GM12878 (cell line): ENCODE measurements at regions not wholly inside any gene's neighbourhood (a gene's known extent, or its start where the extent isn't known, plus 50 kb on each side); places are given as distances from the start of the nearest gene placed in this dataset.

Experiments
- ATAC-seq: fragments of 200-7000 bp; cut with Tn5 transposase; 3 replicates; pipeline ENCODE4 v1.9.1; 2020; ENCODE audit warnings: mild to moderate bottlenecking, moderate library complexity
- BruUV-seq: library from RNA; stranded (reverse); fragments of 400-500 nt; replicated peaks from 2 replicates; lab custom pipeline; 2021; lab: Mats Ljungman, UMichigan
- CTCF ChIA-PET: fragments of 300-600 bp; sonication (Branson Sonifier 250); formaldehyde crosslinking; extraction: SDS; loops from one replicate; lab custom pipeline; 2021; ENCODE audit warnings: inconsistent platforms; lab: Yijun Ruan, JAX
- POLR2A ChIA-PET: fragments of 350-600 bp; formaldehyde crosslinking; extraction: SDS; loops from one replicate; lab custom pipeline; 2021; ENCODE audit warnings: inconsistent platforms; lab: Charles Lee
- RAD21 ChIA-PET: fragments of 300-600 bp; sonication (Branson Sonifier 250); formaldehyde crosslinking; loops from one replicate; lab custom pipeline; 2023; ENCODE audit warnings: antibody characterized with exemption; ENCODE audit not compliant: unreplicated experiment; lab: Charles Lee
- SMC1A ChIA-PET: fragments of 300-600 bp; sonication (Branson Sonifier 250); formaldehyde crosslinking; loops from one replicate; lab custom pipeline; 2023; ENCODE audit not compliant: unreplicated experiment, uncharacterized antibody; lab: Charles Lee
- DNase-seq: peaks from one replicate; pipeline ENCODE4 v3.0.0-alpha.2; 2011; ENCODE audit warnings: low read depth, low spot score
- FAIRE-seq: peaks from 3 replicates; lab custom pipeline; 2011; peaks lifted over from hg19 to GRCh38; lab: Jason Lieb, UNC
- H2AFZ ChIP-seq: 2 replicates; pipeline ENCODE4 v1.6.0; 2011; ENCODE audit warnings: low read depth, low read length, control low read depth; ENCODE audit not compliant: control insufficient read depth
- H3K27ac ChIP-seq: 2 replicates; pipeline ENCODE4 v1.5.1; 2011; ENCODE audit warnings: control low read depth; ENCODE audit not compliant: control insufficient read depth, insufficient read depth
- H3K27me3 ChIP-seq, 2 experiments: replicated peaks in 1 of 2; 2 replicates each; pipeline versions ENCODE4 v1.6.0 to v1.6.1; 2011; ENCODE audit warnings: low read length in 1 of 2; ENCODE audit not compliant: control insufficient read depth in 2 of 2, insufficient read depth in 2 of 2
- H3K36me3 ChIP-seq, 2 experiments: 2 replicates each; pipeline ENCODE4 v1.5.1; 2011; ENCODE audit warnings: low read length in 1 of 2; ENCODE audit not compliant: control insufficient read depth in 2 of 2, insufficient read depth in 2 of 2
- H3K4me1 ChIP-seq: 2 replicates; pipeline ENCODE4 v1.6.1; 2011; ENCODE audit warnings: mild to moderate bottlenecking, low read length, moderate library complexity, mixed read lengths; ENCODE audit not compliant: control insufficient read depth, insufficient read depth
- H3K4me2 ChIP-seq: 2 replicates; pipeline ENCODE4 v1.6.0; 2011; ENCODE audit warnings: control low read depth; ENCODE audit not compliant: control insufficient read depth, insufficient read depth
- H3K4me3 ChIP-seq: fragments of 200-600 bp; sonication (generic); 2 replicates; pipeline ENCODE4 v1.5.1; 2016
- H3K79me2 ChIP-seq: 2 replicates; pipeline ENCODE4 v1.6.0; 2011; ENCODE audit warnings: low read length; ENCODE audit not compliant: control insufficient read depth, insufficient read depth
- H3K9ac ChIP-seq: 2 replicates; pipeline ENCODE4 v1.8.0; 2011; ENCODE audit warnings: low read length, control low read depth, mixed read lengths; ENCODE audit not compliant: control insufficient read depth, insufficient read depth
- H3K9me3 ChIP-seq: replicated peaks from 3 replicates; pipeline ENCODE4 v1.5.1; 2011; ENCODE audit warnings: mild to moderate bottlenecking, low read length; ENCODE audit not compliant: control insufficient read depth, insufficient read depth
- H4K20me1 ChIP-seq: 2 replicates; pipeline ENCODE4 v1.6.0; 2011; ENCODE audit not compliant: control insufficient read depth, insufficient read depth
- ASH2L ChIP-seq: fragments of 300-600, 200-600 bp; sonication (generic); IDR thresholded peaks from 2 replicates; pipeline ENCODE4 v1.6.1; 2017; ENCODE audit warnings: low read depth, mild to moderate bottlenecking, borderline replicate concordance
- CBFB ChIP-seq: IDR thresholded peaks from 2 replicates; pipeline ENCODE4 v1.6.1; 2016; ENCODE audit warnings: antibody characterized with exemption, low read depth
- HCFC1 ChIP-seq: fragments of 150-350 bp; IDR thresholded peaks from 2 replicates; pipeline ENCODE4 v1.6.1; 2014; ENCODE audit warnings: low read length
- HDAC6 ChIP-seq: fragments of 200-600 bp; sonication (generic); IDR thresholded peaks from one replicate; pipeline ENCODE4 v1.8.0; 2017; ENCODE audit warnings: antibody characterized with exemption; ENCODE audit not compliant: unreplicated experiment
- JUND ChIP-seq: IDR thresholded peaks from 2 replicates; pipeline ENCODE4 v1.6.1; 2012; ENCODE audit warnings: low read depth, mild to moderate bottlenecking, low read length, improper control_type of control experiment, moderate library complexity
- MTA3 ChIP-seq: IDR thresholded peaks from 2 replicates; pipeline ENCODE4 v1.6.1; 2012; ENCODE audit warnings: low read length, inconsistent platforms, borderline replicate concordance
- NR2F1 ChIP-seq: fragments of 450-650 bp; conservative IDR thresholded peaks from 2 replicates; pipeline ENCODE4 v1.6.1; 2017; ENCODE audit warnings: mild to moderate bottlenecking
- RBBP5 ChIP-seq: fragments of 200-600 bp; sonication (generic); conservative IDR thresholded peaks from 2 replicates; pipeline ENCODE4 v1.6.1; 2016
- SIN3A ChIP-seq: IDR thresholded peaks from 2 replicates; pipeline ENCODE4 v1.6.1; 2012; ENCODE audit warnings: low read depth, low read length, improper control_type of control experiment
- SMAD1 ChIP-seq: fragments of 450-650 bp; IDR thresholded peaks from 2 replicates; pipeline ENCODE4 v1.6.1; 2018; ENCODE audit warnings: mild to moderate bottlenecking, low read depth; ENCODE audit not compliant: partially characterized antibody
- SRF ChIP-seq, 2 experiments: IDR thresholded peaks; 2 replicates each; pipeline ENCODE4 v1.6.1; 2011; ENCODE audit warnings: low read depth in 2 of 2, low read length in 2 of 2, mild to moderate bottlenecking in 1 of 2, moderate library complexity in 1 of 2
- STAT3 ChIP-seq: IDR thresholded peaks from 2 replicates; pipeline ENCODE4 v1.6.1; 2011; ENCODE audit warnings: low read depth, low read length, improper control_type of control experiment
- WRNIP1 ChIP-seq: IDR thresholded peaks from 2 replicates; pipeline ENCODE4 v1.6.1; 2011; ENCODE audit warnings: low read depth, low read length, improper control_type of control experiment, borderline replicate concordance
- YBX1 ChIP-seq: fragments of 450-650 bp; IDR thresholded peaks from 2 replicates; pipeline ENCODE4 v1.6.1; 2016; ENCODE audit warnings: antibody characterized with exemption
- ZBED1 ChIP-seq: IDR thresholded peaks from 2 replicates; pipeline ENCODE4 v1.6.1; 2016; ENCODE audit warnings: borderline replicate concordance
- WGBS: methylation state at CpG from one replicate; pipeline ENCODE4 v1.1.6; 2016; ENCODE audit warnings: low lambda C conversion rate; ENCODE audit not compliant: insufficient replicate concordance, insufficient coverage; ENCODE audit errors: missing lambda C conversion rate; 5-methylcytosine and 5-hydroxymethylcytosine counted together
- in situ Hi-C: fragments of 300-500 bp; cut with MboI; formaldehyde crosslinking; loops from 9 replicates; pipeline ENCODE4 v1.14.3; 2018; ENCODE audit warnings: mixed read lengths
- intact Hi-C: fragments of 100-400 bp; cut with micrococcal nuclease; formaldehyde crosslinking; loops from one replicate; pipeline ENCODE4 v1.14.2; 2022; ENCODE audit not compliant: unreplicated experiment
- TF ChIP-seq, protein P1 (sequence below): fragments of 450-650 bp; IDR thresholded peaks from 2 replicates; pipeline ENCODE4 v1.6.1; 2014; ENCODE audit warnings: mild to moderate bottlenecking
- TF ChIP-seq, protein P2 (sequence below): IDR thresholded peaks from 2 replicates; pipeline ENCODE4 v1.6.1; 2012; ENCODE audit warnings: improper control_type of control experiment, low read depth, low read length; ENCODE audit not compliant: insufficient replicate concordance
- TF ChIP-seq, protein P3 (sequence below): IDR thresholded peaks from 2 replicates; pipeline ENCODE4 v1.6.1; 2012; ENCODE audit warnings: low read depth, low read length, improper control_type of control experiment

DNA sequence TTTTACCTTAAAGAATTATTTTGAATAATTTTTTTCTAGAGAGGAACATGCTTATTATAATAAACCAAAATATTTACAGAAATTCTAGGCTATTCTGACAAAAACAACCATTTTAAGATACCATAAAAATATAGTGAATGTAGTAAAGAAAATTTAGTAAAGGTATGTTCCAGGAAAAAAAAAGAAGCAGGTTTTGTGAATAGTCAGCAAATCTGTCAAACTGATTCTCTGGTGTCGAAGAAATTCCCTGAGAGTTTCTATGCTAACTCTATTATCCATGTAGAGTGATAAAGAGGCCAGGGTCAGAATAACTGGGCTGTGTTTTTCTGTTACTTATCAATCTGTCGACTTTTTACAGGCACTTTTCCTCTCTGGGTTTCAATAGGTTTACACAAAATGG lies 459.2 kb downstream of the KIF4B start (continued):
- no peak for TF ChIP-seq MTA3
- no peak for TF ChIP-seq RBBP5
- no peak for TF ChIP-seq SRF (IDR thresholded peaks at IDR 0.05; ENCODE audit: low read depth in 2 of 2, low read length in 2 of 2)

DNA sequence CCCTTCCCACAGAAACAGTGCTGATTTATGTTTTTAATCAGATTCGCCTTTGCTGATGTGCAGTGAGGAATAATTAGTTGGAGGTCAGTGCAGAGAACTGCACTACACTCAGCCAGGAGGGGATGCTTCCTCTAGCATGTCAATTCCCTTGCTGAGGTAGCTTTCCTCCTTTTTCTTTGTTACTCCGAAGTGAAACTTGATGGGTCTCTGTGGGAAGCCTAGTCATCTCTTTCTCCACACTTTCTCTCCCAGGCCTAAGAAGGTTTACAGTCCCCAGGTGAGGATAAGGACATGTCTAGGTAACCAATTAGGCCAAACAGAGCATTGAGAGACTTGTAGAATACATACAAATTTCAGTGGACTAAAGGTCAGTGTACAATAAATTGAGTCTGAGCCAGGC lies 461.8 kb downstream of the KIF4B start:
- no peaks in the 10 kb centered on the region for H3K79me2 ChIP-seq
- no peak overlapping the region for H3K9ac ChIP-seq
- no peaks in the 10 kb centered on the region for H3K27me3 ChIP-seq
- RAD21 ChIA-PET = no interaction called here
- CTCF ChIA-PET = no interaction called here
- no peak for FAIRE-seq
- SMC1A ChIA-PET = no interaction called here
- intact Hi-C loops = no loop called here
- H3K9me3 ChIP-seq = no peaks in the 10 kb centered on the region
- BruUV-seq = no TSS peak
- H3K4me2 ChIP-seq = no peak overlapping the region
- no peak for ATAC-seq
- H3K36me3 ChIP-seq = no peaks in the 10 kb centered on the region
- no peak overlapping the region for H3K4me3 ChIP-seq
- POLR2A ChIA-PET = no interaction called here
- H4K20me1 ChIP-seq = no peaks in the 10 kb centered on the region
- no peak overlapping the region for H2AFZ ChIP-seq
- in situ Hi-C loops = no loop called here
- H3K27ac ChIP-seq = no peak overlapping the region
- no peaks in the 10 kb centered on the region for H3K4me1 ChIP-seq
- 3% methylated on average over 2 of the region's 2 CpGs for WGBS
- no peak for DNase-seq
- TF ChIP-seq ZBED1 = no peak
- no peak for TF ChIP-seq HDAC6
- TF ChIP-seq STAT3 = no peak
- no peak for TF ChIP-seq YBX1
- no peak for TF ChIP-seq CBFB
- TF ChIP-seq NR2F1 = no peak
- no peak for TF ChIP-seq SIN3A
- TF ChIP-seq, protein P1, sequence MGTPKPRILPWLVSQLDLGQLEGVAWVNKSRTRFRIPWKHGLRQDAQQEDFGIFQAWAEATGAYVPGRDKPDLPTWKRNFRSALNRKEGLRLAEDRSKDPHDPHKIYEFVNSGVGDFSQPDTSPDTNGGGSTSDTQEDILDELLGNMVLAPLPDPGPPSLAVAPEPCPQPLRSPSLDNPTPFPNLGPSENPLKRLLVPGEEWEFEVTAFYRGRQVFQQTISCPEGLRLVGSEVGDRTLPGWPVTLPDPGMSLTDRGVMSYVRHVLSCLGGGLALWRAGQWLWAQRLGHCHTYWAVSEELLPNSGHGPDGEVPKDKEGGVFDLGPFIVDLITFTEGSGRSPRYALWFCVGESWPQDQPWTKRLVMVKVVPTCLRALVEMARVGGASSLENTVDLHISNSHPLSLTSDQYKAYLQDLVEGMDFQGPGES = no peak
- no peak for TF ChIP-seq ASH2L
- TF ChIP-seq, protein P2, sequence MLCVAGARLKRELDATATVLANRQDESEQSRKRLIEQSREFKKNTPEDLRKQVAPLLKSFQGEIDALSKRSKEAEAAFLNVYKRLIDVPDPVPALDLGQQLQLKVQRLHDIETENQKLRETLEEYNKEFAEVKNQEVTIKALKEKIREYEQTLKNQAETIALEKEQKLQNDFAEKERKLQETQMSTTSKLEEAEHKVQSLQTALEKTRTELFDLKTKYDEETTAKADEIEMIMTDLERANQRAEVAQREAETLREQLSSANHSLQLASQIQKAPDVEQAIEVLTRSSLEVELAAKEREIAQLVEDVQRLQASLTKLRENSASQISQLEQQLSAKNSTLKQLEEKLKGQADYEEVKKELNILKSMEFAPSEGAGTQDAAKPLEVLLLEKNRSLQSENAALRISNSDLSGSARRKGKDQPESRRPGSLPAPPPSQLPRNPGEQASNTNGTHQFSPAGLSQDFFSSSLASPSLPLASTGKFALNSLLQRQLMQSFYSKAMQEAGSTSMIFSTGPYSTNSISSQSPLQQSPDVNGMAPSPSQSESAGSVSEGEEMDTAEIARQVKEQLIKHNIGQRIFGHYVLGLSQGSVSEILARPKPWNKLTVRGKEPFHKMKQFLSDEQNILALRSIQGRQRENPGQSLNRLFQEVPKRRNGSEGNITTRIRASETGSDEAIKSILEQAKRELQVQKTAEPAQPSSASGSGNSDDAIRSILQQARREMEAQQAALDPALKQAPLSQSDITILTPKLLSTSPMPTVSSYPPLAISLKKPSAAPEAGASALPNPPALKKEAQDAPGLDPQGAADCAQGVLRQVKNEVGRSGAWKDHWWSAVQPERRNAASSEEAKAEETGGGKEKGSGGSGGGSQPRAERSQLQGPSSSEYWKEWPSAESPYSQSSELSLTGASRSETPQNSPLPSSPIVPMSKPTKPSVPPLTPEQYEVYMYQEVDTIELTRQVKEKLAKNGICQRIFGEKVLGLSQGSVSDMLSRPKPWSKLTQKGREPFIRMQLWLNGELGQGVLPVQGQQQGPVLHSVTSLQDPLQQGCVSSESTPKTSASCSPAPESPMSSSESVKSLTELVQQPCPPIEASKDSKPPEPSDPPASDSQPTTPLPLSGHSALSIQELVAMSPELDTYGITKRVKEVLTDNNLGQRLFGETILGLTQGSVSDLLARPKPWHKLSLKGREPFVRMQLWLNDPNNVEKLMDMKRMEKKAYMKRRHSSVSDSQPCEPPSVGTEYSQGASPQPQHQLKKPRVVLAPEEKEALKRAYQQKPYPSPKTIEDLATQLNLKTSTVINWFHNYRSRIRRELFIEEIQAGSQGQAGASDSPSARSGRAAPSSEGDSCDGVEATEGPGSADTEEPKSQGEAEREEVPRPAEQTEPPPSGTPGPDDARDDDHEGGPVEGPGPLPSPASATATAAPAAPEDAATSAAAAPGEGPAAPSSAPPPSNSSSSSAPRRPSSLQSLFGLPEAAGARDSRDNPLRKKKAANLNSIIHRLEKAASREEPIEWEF = no peak
- no peak for TF ChIP-seq JUND
- TF ChIP-seq, protein P3, sequence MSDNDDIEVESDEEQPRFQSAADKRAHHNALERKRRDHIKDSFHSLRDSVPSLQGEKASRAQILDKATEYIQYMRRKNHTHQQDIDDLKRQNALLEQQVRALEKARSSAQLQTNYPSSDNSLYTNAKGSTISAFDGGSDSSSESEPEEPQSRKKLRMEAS = no peak
- TF ChIP-seq HCFC1 = no peak
- TF ChIP-seq WRNIP1 = no peak
- TF ChIP-seq SMAD1 = no peak
